B cell (primary cell): ENCODE measurements at regions not wholly inside any gene's neighbourhood (a gene's known extent, or its start where the extent isn't known, plus 50 kb on each side); places are given as distances from the start of the nearest gene placed in this dataset.

Source experiments
- ATAC-seq: fragments of 200-7000 bp; cut with Tn5 transposase; one replicate; pipeline ENCODE4 v1.10.0; 2021; ENCODE audit warnings: low read depth, mild to moderate bottlenecking, moderate number of reproducible peaks, moderate library complexity
- CTCF ChIA-PET: fragments of 350-600 bp; sonication (Branson Sonifier 250); formaldehyde crosslinking; loops from one replicate; lab custom pipeline; 2021; ENCODE audit warnings: antibody characterized with exemption, inconsistent platforms; lab: Charles Lee
- POLR2A ChIA-PET: fragments of 350-600 bp; sonication (Branson Sonifier 250); formaldehyde crosslinking; loops from one replicate; lab custom pipeline; 2021; ENCODE audit warnings: antibody characterized with exemption; lab: Charles Lee
- DNase-seq: peaks from one replicate; pipeline ENCODE4 v3.0.0; 2013
- H2AFZ ChIP-seq: 2 replicates; pipeline ENCODE4 v1.6.1; 2012; ENCODE audit warnings: mild to moderate bottlenecking, low read depth, low read length; ENCODE audit not compliant: insufficient read depth, poor library complexity, severe bottlenecking
- H3K27ac ChIP-seq, 2 donors: 1 replicate in 1 of 2; 2 replicates in 1 of 2; pipeline ENCODE4 v1.5.1; 2012 to 2013; ENCODE audit warnings: low read length in 2 of 2, mild to moderate bottlenecking in 2 of 2, moderate library complexity in 1 of 2
- H3K27me3 ChIP-seq, 4 experiments: fragments of 200-600 bp in 1 of 4; sonication (generic) in 1 of 4; replicated peaks in 1 of 4; 1 replicate in 2 of 4; 2 replicates in 2 of 4; pipeline versions ENCODE4 v1.6.1 to v1.7.0; 2013 to 2016; ENCODE audit warnings: low read length in 3 of 4, mild to moderate bottlenecking in 2 of 4, mixed read lengths in 1 of 4, moderate library complexity in 1 of 4; ENCODE audit not compliant: insufficient read depth in 4 of 4, control insufficient read depth in 3 of 4; ENCODE audit errors: control extremely low read depth in 1 of 4
- H3K36me3 ChIP-seq, 2 experiments: replicated peaks in 1 of 2; 1 replicate in 1 of 2; 2 replicates in 1 of 2; pipeline versions ENCODE4 v1.6.1 to v1.7.1; 2013; ENCODE audit warnings: low read length in 1 of 2; ENCODE audit not compliant: insufficient read depth in 2 of 2, control insufficient read depth in 1 of 2; ENCODE audit errors: control extremely low read depth in 1 of 2, extremely low read depth in 1 of 2
- H3K4me1 ChIP-seq, 2 donors: fragments of 200-600 bp in 1 of 2; sonication (generic) in 1 of 2; 1 replicate in 1 of 2; 2 replicates in 1 of 2; pipeline versions ENCODE4 v1.5.1 to v1.6.1; 2013 to 2017; ENCODE audit warnings: low read length in 2 of 2; ENCODE audit not compliant: control insufficient read depth in 2 of 2, insufficient read depth in 2 of 2
- H3K4me2 ChIP-seq: replicated peaks from 2 replicates; pipeline ENCODE3; 2012; ENCODE audit warnings: mild to moderate bottlenecking, low read depth, low read length; ENCODE audit not compliant: poor library complexity, severe bottlenecking
- H3K4me3 ChIP-seq, 5 experiments: fragments of 200-600 bp in 1 of 5; sonication (generic) in 1 of 5; 1 replicate in 3 of 5; 2 replicates in 2 of 5; pipeline versions ENCODE4 v1.5.1 to v1.7.0; 2011 to 2016; ENCODE audit warnings: low read length in 4 of 5, mild to moderate bottlenecking in 4 of 5, low read depth in 2 of 5, control low read depth in 1 of 5, moderate library complexity in 1 of 5; ENCODE audit not compliant: insufficient read depth in 1 of 5; ENCODE audit errors: control extremely low read depth in 1 of 5, extremely low read depth in 1 of 5
- H3K79me2 ChIP-seq: fragments of 200-600 bp; sonication (generic); one replicate; pipeline ENCODE4 v1.6.0; 2016; ENCODE audit warnings: low read length; ENCODE audit not compliant: control insufficient read depth, insufficient read depth
- H3K9ac ChIP-seq: fragments of 200-600 bp; sonication (generic); 2 replicates; pipeline ENCODE4 v1.6.1; 2017; ENCODE audit warnings: mild to moderate bottlenecking, low read length, moderate library complexity
- H3K9me3 ChIP-seq, 3 donors: one replicate each; pipeline versions ENCODE4 v1.6.1 to v1.7.1; 2013; ENCODE audit warnings: low read length in 2 of 3; ENCODE audit not compliant: control insufficient read depth in 2 of 3, insufficient read depth in 1 of 3; ENCODE audit errors: control extremely low read depth in 1 of 3
- H4K20me1 ChIP-seq: 2 replicates; pipeline ENCODE4 v1.6.0; 2012; ENCODE audit warnings: mild to moderate bottlenecking, low read length; ENCODE audit not compliant: insufficient read depth, control insufficient read depth, poor library complexity, severe bottlenecking
- H3K27ac Mint-ChIP-seq: one replicate; pipeline ENCODE4 v1.8.0; 2021; ENCODE audit warnings: mixed read lengths
- H3K27me3 Mint-ChIP-seq: one replicate; pipeline ENCODE4 v1.8.0; 2021; ENCODE audit warnings: mixed read lengths
- H3K4me1 Mint-ChIP-seq: one replicate; pipeline ENCODE4 v1.8.0; 2021; ENCODE audit warnings: mixed read lengths
- H3K4me3 Mint-ChIP-seq: one replicate; pipeline ENCODE4 v1.8.0; 2021; ENCODE audit warnings: mixed read lengths
- H3K9me3 Mint-ChIP-seq: one replicate; pipeline ENCODE4 v1.8.0; 2022; ENCODE audit warnings: mixed read lengths; ENCODE audit not compliant: insufficient read depth
- CTCF ChIP-seq: fragments of 200-600 bp; IDR thresholded peaks from one replicate; pipeline ENCODE4 v1.8.0; 2022; ENCODE audit warnings: antibody characterized with exemption, mild to moderate bottlenecking
- EZH2 ChIP-seq: IDR thresholded peaks from 2 replicates; pipeline ENCODE4 v1.6.1; 2012; ENCODE audit warnings: borderline replicate concordance, low read depth, mild to moderate bottlenecking, moderate library complexity, low read length; ENCODE audit not compliant: insufficient read depth, poor library complexity, severe bottlenecking
- WGBS: methylation state at CpG from one replicate; pipeline ENCODE4 v1.1.5; 2013; ENCODE audit warnings: missing lambda C conversion rate; ENCODE audit not compliant: insufficient coverage; 5-methylcytosine and 5-hydroxymethylcytosine counted together
- intact Hi-C: fragments of 100-400 bp; cut with micrococcal nuclease; formaldehyde crosslinking; loops from one replicate; pipeline ENCODE4 v1.10.0; 2022

- CTCF ChIA-PET, result no interaction called here
- POLR2A ChIA-PET, result no interaction called here
- H3K27me3 ChIP-seq, result no peaks in the 10 kb centered on the region
- no peak overlapping the region for H3K4me2 ChIP-seq
- Mint-ChIP-seq H3K9me3 (peaks cover 4% of the 10 kb centered on the region), H3K4me1 (no peaks in the 10 kb centered on the region), H3K27ac (no peak overlapping the region), H3K27me3 (no peaks in the 10 kb centered on the region), H3K4me3 (no peak overlapping the region)
- no peak overlapping the region for H2AFZ ChIP-seq
- intact Hi-C loops, result no loop called here
- DNase-seq, result no peak
- no peaks in the 10 kb centered on the region for H3K79me2 ChIP-seq
- peaks cover under 1 to 13% (median 2%) of the 10 kb centered on the region in 3 donors for H3K9me3 ChIP-seq
- no peak overlapping the region for H3K4me3 ChIP-seq
- no peaks in the 10 kb centered on the region for H3K4me1 ChIP-seq
- 33% methylated on average over 1 of the region's 1 CpG for WGBS
- TF ChIP-seq CTCF (no peak), EZH2 (no peak)
- no peak for ATAC-seq
- H3K27ac ChIP-seq, result no peak overlapping the region
- H3K9ac ChIP-seq, result no peak overlapping the region
- no peaks in the 10 kb centered on the region for H3K36me3 ChIP-seq
- H4K20me1 ChIP-seq, result no peaks in the 10 kb centered on the region
Observed at GRCh38 chr9:29730163-29730562, 2156.9 kb upstream of the C9orf72 start.

GRCh38 chr9:29740518-29740917 lies 2167.2 kb upstream of the C9orf72 start:
- intact Hi-C loops, result no loop called here
- CTCF ChIA-PET, result no interaction called here
- Histone ChIP-seq H3K27me3 (no peaks in the 10 kb centered on the region), H3K4me1 (no peaks in the 10 kb centered on the region), H3K79me2 (no peaks in the 10 kb centered on the region), H3K36me3 (no peaks in the 10 kb centered on the region), H2AFZ (no peak overlapping the region), H3K4me3 (no peak overlapping the region), H3K9ac (no peak overlapping the region), H3K27ac (no peak overlapping the region), H3K9me3 (peaks cover 0 to 3% (median 0%) of the 10 kb centered on the region in 3 donors), H4K20me1 (no peaks in the 10 kb centered on the region), H3K4me2 (no peak overlapping the region)
- Mint-ChIP-seq H3K27ac (no peak overlapping the region), H3K4me1 (no peaks in the 10 kb centered on the region), H3K4me3 (no peak overlapping the region), H3K9me3 (no peaks in the 10 kb centered on the region), H3K27me3 (no peaks in the 10 kb centered on the region)
- WGBS, result no CpG with 5 or more reads among the region's 3 CpGs
- ATAC-seq (no peak), DNase-seq (no peak)
- TF ChIP-seq EZH2 (no peak), CTCF (no peak)
- POLR2A ChIA-PET, result no interaction called here
